ENCODE measurements at regions not wholly inside any gene's neighbourhood (a gene's known extent, or its start where the extent isn't known, plus 50 kb on each side); places are given as distances from the start of the nearest gene placed in this dataset.
"Not testable (repeated sequence)": the region's sequence is repeated elsewhere in the genome, so short reads cannot be mapped to it uniquely, and the experiment has no call there.

DNA sequence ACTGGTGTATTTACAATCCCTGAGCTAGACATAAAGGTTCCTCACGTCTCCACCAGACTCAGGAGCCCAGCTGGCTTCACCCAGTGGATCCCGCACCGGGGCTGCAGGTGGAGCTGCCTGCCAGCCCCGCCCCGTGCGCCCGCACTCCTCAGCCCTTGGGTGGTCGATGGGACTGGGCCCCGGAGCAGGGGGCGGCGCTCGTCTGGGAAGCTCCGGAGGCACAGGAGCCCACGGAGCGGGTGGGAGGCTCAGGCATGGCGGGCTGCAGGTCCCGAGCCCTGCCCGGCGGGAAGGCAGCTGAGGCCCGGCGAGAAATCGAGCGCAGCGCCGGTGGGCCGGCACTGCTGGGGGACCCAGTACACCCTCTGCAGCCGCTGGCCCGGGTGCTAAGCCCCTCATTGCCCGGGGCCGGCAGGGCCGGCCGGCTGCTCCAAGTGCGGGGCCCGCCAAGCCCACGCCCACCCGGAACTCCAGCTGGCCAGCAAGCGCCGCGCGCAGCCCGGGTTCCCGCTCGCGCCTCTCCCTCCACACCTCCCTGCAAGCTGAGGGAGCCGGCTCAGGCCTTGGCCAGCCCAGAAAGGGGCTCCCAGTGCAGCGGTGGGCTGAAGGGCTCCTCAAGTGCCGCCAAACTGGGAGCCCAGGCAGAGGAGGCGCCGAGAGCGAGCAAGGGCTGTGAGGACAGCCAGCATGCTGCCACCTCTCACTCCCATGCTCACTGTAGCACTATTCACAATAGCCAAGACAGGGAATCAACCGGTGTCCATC lies 79.3 kb upstream of the RGPD4 start:
- not testable (repeated sequence) for ATAC-seq; H3K36me3 Mint-ChIP-seq; H3K9me3 Mint-ChIP-seq; H3K27me3 Mint-ChIP-seq; H3K27ac Mint-ChIP-seq; H3K4me3 Mint-ChIP-seq; H3K4me1 Mint-ChIP-seq (ENCODE audit: low read depth in 2 of 2); DNase-seq (ENCODE audit: low spot score)

DNA sequence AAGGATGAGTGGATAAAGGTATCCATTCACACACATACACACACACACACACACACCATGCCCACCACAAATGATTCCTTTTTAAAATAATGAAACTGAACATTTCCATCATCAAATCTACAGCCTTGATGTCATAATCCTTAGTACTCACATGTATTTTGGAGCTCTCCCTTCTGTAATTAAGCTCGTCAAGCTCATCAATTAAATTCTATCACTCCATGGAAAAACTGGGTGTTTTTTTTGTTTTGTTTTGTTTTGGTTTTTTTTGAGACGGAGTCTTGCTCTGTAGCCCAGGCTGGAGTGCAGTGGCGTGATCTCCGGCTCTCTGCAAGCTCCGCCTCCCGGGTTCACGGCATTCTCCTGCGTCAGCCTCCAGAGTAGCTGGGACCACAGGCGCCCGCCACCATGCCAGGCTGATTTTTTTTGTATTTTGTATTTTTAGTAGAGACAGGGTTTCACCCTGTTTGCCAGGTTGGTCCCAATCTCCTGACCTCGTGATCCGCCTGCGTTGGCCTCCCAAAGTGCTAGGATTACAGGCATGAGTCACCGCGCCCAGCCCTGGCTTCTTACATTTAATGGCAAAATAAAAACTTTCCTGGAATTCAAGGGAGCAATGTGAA lies 78.6 kb upstream of the RGPD4 start:
- Mint-ChIP-seq H3K4me1 (ENCODE audit: low read depth in 2 of 2) (no peaks in the 10 kb centered on the region), H3K36me3 (no peaks in the 10 kb centered on the region), H3K4me3 (no peak overlapping the region), H3K27ac (no peak overlapping the region), H3K27me3 (no peaks in the 10 kb centered on the region), H3K9me3 (peaks cover 3% of the 10 kb centered on the region)
- DNase-seq (ENCODE audit: low spot score): no peak
- ATAC-seq: no peak

DNA sequence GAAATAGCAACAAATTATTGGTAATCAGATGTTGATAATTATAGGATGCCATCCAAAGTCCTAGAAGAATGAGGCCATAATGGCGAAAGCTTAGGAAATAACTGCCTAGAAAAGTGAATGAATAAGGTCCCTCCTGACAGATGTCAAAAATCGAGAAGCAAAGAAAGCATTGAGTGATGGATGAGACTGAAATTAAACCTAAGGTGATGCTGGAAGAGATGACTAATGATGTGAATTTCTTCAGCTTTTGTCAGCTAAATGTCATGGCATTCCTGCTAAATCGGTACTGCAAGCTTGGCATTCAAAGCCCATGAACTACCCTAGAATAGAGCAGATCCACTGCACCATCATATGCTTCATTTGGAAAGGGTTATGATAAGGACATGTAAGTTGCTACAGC lies 74.8 kb upstream of the RGPD4 start:
- ATAC-seq (no peak), DNase-seq (ENCODE audit: low spot score) (no peak)
- Mint-ChIP-seq H3K36me3 (no peaks in the 10 kb centered on the region), H3K4me3 (no peak overlapping the region), H3K27me3 (peaks cover 0 to 6% of the 10 kb centered on the region in 2 donors), H3K4me1 (ENCODE audit: low read depth in 2 of 2) (no peaks in the 10 kb centered on the region), H3K27ac (no peak overlapping the region), H3K9me3 (peaks cover 6% of the 10 kb centered on the region)

DNA sequence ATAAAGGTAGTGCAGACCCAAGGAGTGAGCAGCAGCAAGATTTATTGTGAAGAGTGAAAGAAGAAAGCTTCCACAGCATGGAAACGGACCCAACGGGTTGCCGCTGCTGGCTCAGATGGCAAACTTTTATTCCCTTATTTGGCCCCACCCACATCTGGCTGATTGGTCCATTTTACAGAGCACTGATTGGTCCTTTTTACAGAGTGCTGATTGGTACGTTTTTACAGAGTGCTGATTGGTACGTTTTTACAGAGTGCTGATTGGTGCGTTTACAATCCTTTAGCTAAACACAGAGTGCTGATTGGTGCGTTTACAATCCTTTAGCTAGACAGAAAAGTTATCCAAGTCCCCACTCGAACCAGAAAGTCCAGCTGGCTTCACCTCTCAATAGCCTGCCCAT lies 72.9 kb upstream of the RGPD4 start:
- not testable (repeated sequence) for ATAC-seq; H3K36me3 Mint-ChIP-seq; DNase-seq (ENCODE audit: low spot score); H3K4me1 Mint-ChIP-seq (ENCODE audit: low read depth in 2 of 2); H3K4me3 Mint-ChIP-seq; H3K27ac Mint-ChIP-seq; H3K27me3 Mint-ChIP-seq; H3K9me3 Mint-ChIP-seq

DNA sequence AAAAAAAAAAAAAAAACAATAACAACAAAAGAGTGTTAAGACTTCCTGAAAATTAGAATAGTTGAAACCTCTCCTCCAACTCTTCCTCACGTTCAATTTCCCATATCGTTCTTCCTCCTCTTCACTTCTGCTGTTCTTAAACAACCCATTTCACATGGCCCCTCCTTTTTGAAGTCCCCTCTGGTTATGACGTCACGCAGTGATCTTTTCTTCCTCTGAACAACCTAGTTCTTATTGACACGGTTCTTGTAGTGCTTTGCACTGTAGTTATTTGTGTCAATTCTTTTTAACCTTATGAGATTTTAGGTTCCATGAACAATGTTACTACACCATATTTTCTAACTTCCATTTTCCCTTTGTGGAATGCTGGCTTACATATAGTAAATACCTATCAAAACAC lies 69.5 kb upstream of the RGPD4 start:
- Mint-ChIP-seq H3K36me3 (peaks cover 4% of the 10 kb centered on the region), H3K4me1 (ENCODE audit: low read depth in 2 of 2) (no peaks in the 10 kb centered on the region), H3K27me3 (peaks cover 0 to 9% of the 10 kb centered on the region in 2 donors), H3K27ac (no peak overlapping the region), H3K9me3 (peaks cover 6% of the 10 kb centered on the region), H3K4me3 (no peak overlapping the region)
- DNase-seq (ENCODE audit: low spot score) (no peak), ATAC-seq (no peak)

DNA sequence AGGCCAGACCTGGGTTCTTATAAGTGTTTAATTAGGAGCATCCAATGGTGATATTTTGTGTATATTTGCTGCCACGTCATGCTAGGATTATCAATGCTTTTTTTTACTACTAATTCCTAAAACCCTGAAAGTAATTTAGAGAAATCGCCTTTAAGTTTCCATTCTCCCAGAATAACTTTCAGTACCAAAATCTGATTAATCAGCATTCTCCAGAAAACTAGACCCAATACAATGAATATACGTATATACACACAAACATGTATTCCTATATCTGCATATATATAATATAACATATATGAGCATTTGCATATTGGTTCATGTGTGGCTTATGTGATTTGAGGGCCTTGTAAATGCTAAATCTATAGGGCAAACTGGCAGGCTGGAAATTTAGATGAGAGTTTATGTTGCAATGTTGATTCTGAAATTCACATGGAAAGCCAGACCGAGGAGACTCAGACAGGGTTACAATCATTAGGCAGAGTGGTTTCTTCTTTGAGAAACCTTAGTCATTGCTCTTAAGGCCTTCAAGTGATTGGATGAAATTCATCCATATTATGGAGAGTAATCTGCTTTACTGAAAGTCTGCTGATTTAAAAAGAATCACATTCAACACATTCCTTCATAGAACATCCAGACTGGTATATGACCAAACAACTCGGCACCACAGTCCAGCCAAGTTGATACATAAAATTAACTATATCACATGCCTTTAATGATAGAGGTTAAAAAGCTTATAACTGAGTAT lies 65.9 kb upstream of the RGPD4 start:
- Mint-ChIP-seq H3K36me3 (peaks cover 4% of the 10 kb centered on the region), H3K4me1 (ENCODE audit: low read depth in 2 of 2) (no peaks in the 10 kb centered on the region), H3K4me3 (no peak overlapping the region), H3K9me3 (peaks cover 6% of the 10 kb centered on the region), H3K27ac (no peak overlapping the region), H3K27me3 (peaks cover 5 to 6% of the 10 kb centered on the region in 2 donors)
- ATAC-seq (no peak), DNase-seq (ENCODE audit: low spot score) (no peak)

DNA sequence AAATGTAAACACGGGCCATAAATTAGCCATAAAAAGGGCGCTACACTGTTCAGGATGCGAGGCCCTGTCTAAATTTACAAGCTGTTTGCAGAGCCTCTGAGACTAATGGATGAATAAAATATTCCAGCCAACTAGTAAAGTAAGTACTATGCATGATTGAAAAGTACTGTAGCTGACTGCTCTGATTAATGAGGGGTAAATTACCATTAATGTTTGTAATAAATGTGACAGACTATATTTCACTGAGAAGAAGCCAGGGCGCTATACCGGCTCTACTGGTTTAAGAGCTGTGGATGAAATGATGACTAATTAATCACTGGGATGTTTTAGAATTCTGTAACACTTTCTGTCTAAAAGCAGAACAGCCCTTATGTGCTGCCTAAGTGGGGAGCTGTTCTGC lies 54.3 kb upstream of the RGPD4 start:
- Mint-ChIP-seq H3K27ac (no peak overlapping the region), H3K27me3 (peaks cover 0 to 3% of the 10 kb centered on the region in 2 donors), H3K4me3 (no peak overlapping the region), H3K4me1 (ENCODE audit: low read depth in 2 of 2) (no peaks in the 10 kb centered on the region), H3K9me3 (no peaks in the 10 kb centered on the region), H3K36me3 (no peaks in the 10 kb centered on the region)
- ATAC-seq: no peak
- DNase-seq (ENCODE audit: low spot score): no peak

DNA sequence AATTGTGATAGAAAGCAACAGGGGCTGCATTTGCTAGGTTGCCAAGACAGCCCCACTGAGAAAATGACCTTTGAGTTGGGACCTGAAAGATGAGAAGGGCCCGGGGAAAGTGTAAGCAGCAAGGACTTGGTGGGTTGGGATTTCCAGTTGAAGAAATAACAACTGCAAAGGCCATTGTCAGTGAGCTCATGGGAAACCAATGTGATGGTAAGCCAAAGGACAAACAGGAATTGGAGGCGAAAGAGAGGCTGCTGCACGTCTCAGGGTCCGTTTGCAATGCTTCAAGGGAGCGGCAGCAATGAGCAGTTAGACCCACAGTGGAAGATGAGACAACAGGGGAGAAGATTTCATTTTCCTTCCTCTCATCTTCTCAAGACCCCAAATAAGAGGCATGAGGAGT lies 51.5 kb upstream of the RGPD4 start:
- ATAC-seq (no peak), DNase-seq (ENCODE audit: low spot score) (no peak)
- H3K9me3 Mint-ChIP-seq: no peaks in the 10 kb centered on the region
- H3K4me1 Mint-ChIP-seq (ENCODE audit: low read depth in 2 of 2): no peaks in the 10 kb centered on the region
- no peak overlapping the region for H3K4me3 Mint-ChIP-seq
- peaks cover 0 to 3% of the 10 kb centered on the region in 2 donors for H3K27me3 Mint-ChIP-seq
- H3K27ac Mint-ChIP-seq: no peak overlapping the region
- H3K36me3 Mint-ChIP-seq: no peaks in the 10 kb centered on the region

DNA sequence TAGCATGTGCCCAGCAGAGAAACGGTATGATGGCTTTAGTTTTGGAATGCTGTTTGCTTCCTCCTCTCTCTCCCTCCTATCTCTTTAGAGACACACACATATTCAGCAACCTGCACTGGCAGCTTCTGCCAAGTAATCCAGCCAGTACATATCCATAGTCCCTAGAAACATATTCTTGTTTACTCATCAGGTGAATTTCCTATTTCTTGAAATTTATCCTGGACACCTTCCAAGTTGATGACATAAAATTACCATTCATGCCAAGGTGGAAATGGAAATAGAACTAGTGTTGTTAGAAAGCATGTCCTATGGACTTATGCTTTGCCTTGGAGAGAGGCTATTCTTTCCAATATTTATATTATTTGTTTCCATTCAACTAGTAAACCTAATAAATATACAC lies 50.9 kb upstream of the RGPD4 start:
- no peak for ATAC-seq
- peaks cover 0 to 3% of the 10 kb centered on the region in 2 donors for H3K27me3 Mint-ChIP-seq
- H3K9me3 Mint-ChIP-seq: no peaks in the 10 kb centered on the region
- H3K36me3 Mint-ChIP-seq: no peaks in the 10 kb centered on the region
- H3K27ac Mint-ChIP-seq: no peak overlapping the region
- no peak for DNase-seq (ENCODE audit: low spot score)
- no peaks in the 10 kb centered on the region for H3K4me1 Mint-ChIP-seq (ENCODE audit: low read depth in 2 of 2)
- no peak overlapping the region for H3K4me3 Mint-ChIP-seq

DNA sequence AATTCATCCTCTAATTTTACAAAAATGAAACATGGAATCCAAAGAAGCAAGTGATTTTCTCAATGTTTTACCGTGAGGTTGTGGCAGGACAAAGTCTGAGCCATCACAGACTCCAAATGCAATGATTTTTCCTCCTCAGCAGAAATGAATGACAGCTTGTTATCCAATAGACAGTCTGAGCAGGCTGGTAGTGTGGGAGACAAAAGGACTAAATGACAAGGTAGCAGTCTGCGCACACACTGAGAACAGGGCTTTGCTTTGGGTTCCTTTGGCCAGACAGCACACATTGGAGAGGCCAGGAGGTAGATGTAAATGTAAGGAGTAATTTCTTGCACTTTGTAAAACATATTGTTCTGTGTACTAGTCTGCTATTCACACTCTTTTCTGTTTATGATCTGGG lies 50.3 kb upstream of the RGPD4 start:
- ATAC-seq: no peak
- Mint-ChIP-seq H3K4me1 (ENCODE audit: low read depth in 2 of 2) (no peaks in the 10 kb centered on the region), H3K9me3 (no peaks in the 10 kb centered on the region), H3K27ac (no peak overlapping the region), H3K36me3 (no peaks in the 10 kb centered on the region), H3K27me3 (peaks cover 0 to 3% of the 10 kb centered on the region in 2 donors), H3K4me3 (no peak overlapping the region)
- DNase-seq (ENCODE audit: low spot score): no peak

Measured in natural killer cell treated with Interleukin-12 subunit alpha and Interleukin-12 subunit beta and Interleukin-15 and Interleukin-18, amount 100 ng/mL, for 72 hours (primary cell).